ENCODE measurements at regions not wholly inside any gene's neighbourhood (a gene's known extent, or its start where the extent isn't known, plus 50 kb on each side); places are given as distances from the start of the nearest gene placed in this dataset.

DNA sequence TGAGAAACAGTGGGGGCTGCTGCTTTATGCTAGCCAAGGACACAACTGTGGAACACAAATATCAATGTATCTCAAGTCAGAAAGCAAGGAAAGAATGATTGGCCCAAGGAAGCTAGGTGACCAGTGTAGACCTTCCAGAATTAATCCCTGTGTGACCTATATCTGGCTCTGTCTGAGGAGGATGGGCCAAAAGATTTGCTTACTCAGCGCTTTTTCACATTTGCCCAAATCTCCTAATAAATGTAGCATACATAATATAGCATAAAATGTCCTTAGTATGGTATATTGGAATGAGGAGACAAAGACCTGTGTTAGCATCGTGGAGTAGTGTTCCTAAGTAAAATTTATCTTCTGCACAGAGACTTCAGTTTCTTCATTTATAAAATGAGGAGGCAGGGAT, 66.7 kb upstream of the NT5C1B start:
- peak; percentile 41 for FAIRE-seq
- dilution Hi-C loops (cut with MboI; ENCODE audit: extremely low pct_ligation_motif_present, low sequenced_read_pairs): no loop called here
- TF ChIP-seq, protein P1, sequence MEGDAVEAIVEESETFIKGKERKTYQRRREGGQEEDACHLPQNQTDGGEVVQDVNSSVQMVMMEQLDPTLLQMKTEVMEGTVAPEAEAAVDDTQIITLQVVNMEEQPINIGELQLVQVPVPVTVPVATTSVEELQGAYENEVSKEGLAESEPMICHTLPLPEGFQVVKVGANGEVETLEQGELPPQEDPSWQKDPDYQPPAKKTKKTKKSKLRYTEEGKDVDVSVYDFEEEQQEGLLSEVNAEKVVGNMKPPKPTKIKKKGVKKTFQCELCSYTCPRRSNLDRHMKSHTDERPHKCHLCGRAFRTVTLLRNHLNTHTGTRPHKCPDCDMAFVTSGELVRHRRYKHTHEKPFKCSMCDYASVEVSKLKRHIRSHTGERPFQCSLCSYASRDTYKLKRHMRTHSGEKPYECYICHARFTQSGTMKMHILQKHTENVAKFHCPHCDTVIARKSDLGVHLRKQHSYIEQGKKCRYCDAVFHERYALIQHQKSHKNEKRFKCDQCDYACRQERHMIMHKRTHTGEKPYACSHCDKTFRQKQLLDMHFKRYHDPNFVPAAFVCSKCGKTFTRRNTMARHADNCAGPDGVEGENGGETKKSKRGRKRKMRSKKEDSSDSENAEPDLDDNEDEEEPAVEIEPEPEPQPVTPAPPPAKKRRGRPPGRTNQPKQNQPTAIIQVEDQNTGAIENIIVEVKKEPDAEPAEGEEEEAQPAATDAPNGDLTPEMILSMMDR (optimal IDR thresholded peaks at IDR 0.05 in 1 of 3, IDR thresholded peaks at IDR 0.05 in 1 of 3, conservative IDR thresholded peaks at IDR 0.05 in 1 of 3; ENCODE audit: extremely low read depth in 1 of 3, insufficient read depth in 2 of 3, low read length in 3 of 3): no peak
- no peak for TF ChIP-seq EZH2 (IDR thresholded peaks at IDR 0.05; ENCODE audit: low read length)

GRCh38 chr2:18651842-18652774, 62.7 kb upstream of the NT5C1B start:
- no peak for DNase-seq (ENCODE audit: low read depth, low spot score)
- TF ChIP-seq, protein P1 (optimal IDR thresholded peaks at IDR 0.05 in 1 of 3, IDR thresholded peaks at IDR 0.05 in 1 of 3, conservative IDR thresholded peaks at IDR 0.05 in 1 of 3; ENCODE audit: extremely low read depth in 1 of 3, insufficient read depth in 2 of 3, low read length in 3 of 3): no peak
- TF ChIP-seq EZH2 (IDR thresholded peaks at IDR 0.05; ENCODE audit: low read length): no peak
- Histone ChIP-seq H3K79me2 (ENCODE audit: control insufficient read depth, insufficient read depth, low read length) (no peaks in the 10 kb centered on the region), H3K4me3 (ENCODE audit: control insufficient read depth in 2 of 3, extremely low read depth in 1 of 3, insufficient read depth in 2 of 3, low read depth in 1 of 3, low read length in 3 of 3) (no peak overlapping the region), H3K4me2 (ENCODE audit: control insufficient read depth, extremely low read depth, insufficient read depth, low read depth, low read length) (no peak overlapping the region), H3K27me3 (ENCODE audit: control insufficient read depth, extremely low read depth, insufficient read depth, low read length) (no peaks in the 10 kb centered on the region), H3K4me1 (ENCODE audit: control insufficient read depth, extremely low read depth, insufficient read depth, low read length) (no peaks in the 10 kb centered on the region), H3K9ac (ENCODE audit: control insufficient read depth, extremely low read depth, insufficient read depth, low read length) (no peak overlapping the region), H3K9me3 (ENCODE audit: control insufficient read depth, low read depth, low read length) (no peaks in the 10 kb centered on the region), H4K20me1 (ENCODE audit: control insufficient read depth, extremely low read depth, insufficient read depth, low read length) (no peaks in the 10 kb centered on the region), H3K9me1 (ENCODE audit: control insufficient read depth, extremely low read depth, insufficient read depth, low read length) (no peaks in the 10 kb centered on the region), H3K27ac (ENCODE audit: control insufficient read depth, insufficient read depth, low read length) (no peak overlapping the region), H2AFZ (ENCODE audit: control insufficient read depth, low read length) (no peak overlapping the region), H3K36me3 (ENCODE audit: control insufficient read depth in 2 of 2, extremely low read depth in 1 of 2, insufficient read depth in 2 of 2, low read length in 2 of 2) (no peaks in the 10 kb centered on the region)
- FAIRE-seq: no peak
- dilution Hi-C loops (cut with MboI; ENCODE audit: extremely low pct_ligation_motif_present, low sequenced_read_pairs): no loop called here

More for the DNA sequence above, 66.7 kb upstream of the NT5C1B start:
- H3K9me1 ChIP-seq (ENCODE audit: control insufficient read depth, extremely low read depth, insufficient read depth, low read length): no peaks in the 10 kb centered on the region
- H3K27me3 ChIP-seq (ENCODE audit: control insufficient read depth, extremely low read depth, insufficient read depth, low read length): no peaks in the 10 kb centered on the region
- no peak for DNase-seq (ENCODE audit: low read depth, low spot score)
- no peaks in the 10 kb centered on the region for H3K9me3 ChIP-seq (ENCODE audit: control insufficient read depth, low read depth, low read length)
- no peak overlapping the region for H2AFZ ChIP-seq (ENCODE audit: control insufficient read depth, low read length)
- H3K27ac ChIP-seq (ENCODE audit: control insufficient read depth, insufficient read depth, low read length): no peak overlapping the region
- H4K20me1 ChIP-seq (ENCODE audit: control insufficient read depth, extremely low read depth, insufficient read depth, low read length): no peaks in the 10 kb centered on the region
- no peak overlapping the region for H3K4me3 ChIP-seq (ENCODE audit: control insufficient read depth in 2 of 3, extremely low read depth in 1 of 3, insufficient read depth in 2 of 3, low read depth in 1 of 3, low read length in 3 of 3)
- no peak overlapping the region for H3K4me2 ChIP-seq (ENCODE audit: control insufficient read depth, extremely low read depth, insufficient read depth, low read depth, low read length)
- H3K9ac ChIP-seq (ENCODE audit: control insufficient read depth, extremely low read depth, insufficient read depth, low read length): no peak overlapping the region
- H3K36me3 ChIP-seq (ENCODE audit: control insufficient read depth in 2 of 2, extremely low read depth in 1 of 2, insufficient read depth in 2 of 2, low read length in 2 of 2): no peaks in the 10 kb centered on the region
- H3K79me2 ChIP-seq (ENCODE audit: control insufficient read depth, insufficient read depth, low read length): no peaks in the 10 kb centered on the region
- H3K4me1 ChIP-seq (ENCODE audit: control insufficient read depth, extremely low read depth, insufficient read depth, low read length): no peaks in the 10 kb centered on the region

All from keratinocyte (primary cell).